Stomach (tissue), 4 donors: ENCODE measurements at regions not wholly inside any gene's neighbourhood (a gene's known extent, or its start where the extent isn't known, plus 50 kb on each side); places are given as distances from the start of the nearest gene placed in this dataset.

Source experiments
- EP300 ChIP-seq: sonication (generic); formaldehyde crosslinking; IDR thresholded peaks from one replicate; pipeline ENCODE4 v1.6.1; 2017; ENCODE audit warnings: antibody characterized with exemption
- POLR2A ChIP-seq, 4 donors: fragments of 450-650 bp; IDR thresholded peaks; one replicate each; pipeline ENCODE4 v1.6.1; 2016; ENCODE audit warnings: antibody characterized with exemption in 4 of 4, control low read depth in 2 of 4, mild to moderate bottlenecking in 1 of 4, moderate library complexity in 1 of 4
- TF ChIP-seq, protein P1 (sequence below), 7 experiments: fragments of 450-650 bp in 4 of 7; fragments of 200-600 bp in 3 of 7; sonication (generic) in 3 of 7; IDR thresholded peaks; one replicate each; pipeline ENCODE4 v1.5.1; 2016 to 2019; ENCODE audit warnings: antibody characterized with exemption in 7 of 7, control low read depth in 2 of 7, mild to moderate bottlenecking in 1 of 7

DNA sequence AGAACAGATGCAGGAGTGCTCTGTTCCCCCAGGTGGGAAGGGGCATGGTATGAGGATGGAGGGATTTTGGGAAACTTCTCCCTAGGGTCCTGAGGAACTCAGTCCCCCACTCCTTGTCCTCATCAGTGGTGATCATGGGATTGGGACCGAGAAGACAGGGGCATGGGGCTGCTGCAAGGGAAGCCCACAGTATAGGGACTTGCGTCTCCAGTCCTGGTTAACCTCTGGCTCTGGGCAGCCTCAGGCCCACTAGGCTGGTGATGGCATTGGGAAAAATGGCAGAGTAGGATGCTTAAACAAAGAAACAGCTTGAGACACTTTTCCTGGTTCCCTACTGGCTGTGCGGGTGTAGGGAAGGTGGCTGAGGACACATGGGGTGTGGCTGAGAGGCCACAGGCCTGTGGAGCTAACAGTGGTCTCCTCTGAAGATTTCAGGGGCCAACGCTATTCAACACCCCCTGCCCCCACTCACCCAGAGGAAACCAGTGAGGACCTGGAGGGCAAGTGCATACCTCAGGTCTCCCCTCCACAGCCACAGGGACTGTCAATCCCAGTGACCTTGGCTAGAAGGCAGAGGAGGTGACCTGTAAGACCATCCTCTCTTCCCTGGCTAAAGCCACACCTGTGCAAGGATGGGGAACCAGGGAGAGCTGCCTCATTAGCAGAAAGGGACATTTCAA, 261.3 kb downstream of the CCSER2 start:
- TF ChIP-seq EP300 (no peak), POLR2A (IDR thresholded peaks at IDR 0.05) (no peak)
- TF ChIP-seq, protein P1, sequence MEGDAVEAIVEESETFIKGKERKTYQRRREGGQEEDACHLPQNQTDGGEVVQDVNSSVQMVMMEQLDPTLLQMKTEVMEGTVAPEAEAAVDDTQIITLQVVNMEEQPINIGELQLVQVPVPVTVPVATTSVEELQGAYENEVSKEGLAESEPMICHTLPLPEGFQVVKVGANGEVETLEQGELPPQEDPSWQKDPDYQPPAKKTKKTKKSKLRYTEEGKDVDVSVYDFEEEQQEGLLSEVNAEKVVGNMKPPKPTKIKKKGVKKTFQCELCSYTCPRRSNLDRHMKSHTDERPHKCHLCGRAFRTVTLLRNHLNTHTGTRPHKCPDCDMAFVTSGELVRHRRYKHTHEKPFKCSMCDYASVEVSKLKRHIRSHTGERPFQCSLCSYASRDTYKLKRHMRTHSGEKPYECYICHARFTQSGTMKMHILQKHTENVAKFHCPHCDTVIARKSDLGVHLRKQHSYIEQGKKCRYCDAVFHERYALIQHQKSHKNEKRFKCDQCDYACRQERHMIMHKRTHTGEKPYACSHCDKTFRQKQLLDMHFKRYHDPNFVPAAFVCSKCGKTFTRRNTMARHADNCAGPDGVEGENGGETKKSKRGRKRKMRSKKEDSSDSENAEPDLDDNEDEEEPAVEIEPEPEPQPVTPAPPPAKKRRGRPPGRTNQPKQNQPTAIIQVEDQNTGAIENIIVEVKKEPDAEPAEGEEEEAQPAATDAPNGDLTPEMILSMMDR (IDR thresholded peaks at IDR 0.05) = no peak
